Kidney (tissue), 13 donors: ENCODE measurements at regions not wholly inside any gene's neighbourhood (a gene's known extent, or its start where the extent isn't known, plus 50 kb on each side); places are given as distances from the start of the nearest gene placed in this dataset.

Experiments
- DNase-seq, 5 donors: peaks; one replicate each; pipeline ENCODE4 v3.0.0-alpha.2; 2013 to 2020
- FAIRE-seq: peaks from 2 replicates; lab custom pipeline; 2012; peaks lifted over from hg19 to GRCh38; lab: Jason Lieb, UNC
- H3K27ac ChIP-seq, 2 donors: one replicate each; pipeline ENCODE4 v1.7.0; 2013; ENCODE audit warnings: low read depth in 2 of 2, low read length in 2 of 2, inconsistent platforms in 1 of 2
- H3K27me3 ChIP-seq: one replicate; pipeline ENCODE4 v1.7.1; 2013; ENCODE audit warnings: low read length, inconsistent platforms; ENCODE audit not compliant: control insufficient read depth, insufficient read depth
- H3K36me3 ChIP-seq, 3 donors: one replicate each; pipeline versions ENCODE4 v1.7.0 to v1.7.1; 2013; ENCODE audit warnings: low read length in 3 of 3, control low read depth in 1 of 3, inconsistent platforms in 1 of 3; ENCODE audit not compliant: insufficient read depth in 3 of 3, control insufficient read depth in 2 of 3
- H3K4me1 ChIP-seq, 3 donors: one replicate each; pipeline versions ENCODE4 v1.7.0 to v1.7.1; 2013; ENCODE audit warnings: low read length in 3 of 3, inconsistent platforms in 1 of 3, low read depth in 1 of 3; ENCODE audit not compliant: control insufficient read depth in 2 of 3, insufficient read depth in 2 of 3
- H3K4me3 ChIP-seq, 3 donors: one replicate each; pipeline versions ENCODE4 v1.7.0 to v1.8.1; 2013; ENCODE audit warnings: low read length in 3 of 3, control low read depth in 1 of 3, inconsistent platforms in 1 of 3
- H3K9ac ChIP-seq, 3 donors: one replicate each; pipeline versions ENCODE4 v1.7.0 to v1.7.1; 2013; ENCODE audit warnings: low read length in 3 of 3, control low read depth in 1 of 3, inconsistent platforms in 1 of 3
- H3K9me3 ChIP-seq, 3 donors: one replicate each; pipeline versions ENCODE4 v1.7.0 to v1.7.1; 2013; ENCODE audit warnings: low read length in 3 of 3, control low read depth in 1 of 3, inconsistent platforms in 1 of 3; ENCODE audit not compliant: control insufficient read depth in 2 of 3, insufficient read depth in 1 of 3
- CTCF ChIP-seq: IDR thresholded peaks from 3 replicates; pipeline ENCODE4 v1.5.1; 2012; ENCODE audit warnings: mild to moderate bottlenecking, moderate library complexity, borderline replicate concordance; ENCODE audit not compliant: insufficient read depth; ENCODE audit errors: extremely low read depth
- intact Hi-C: fragments of 100-400 bp; cut with DNase I; formaldehyde crosslinking; loops from one replicate; pipeline ENCODE4 v1.11.1; 2022
- donor health status: control.
- donor health status: control.
- donor health status: control.
- donor health status: control.
- donor health status: control.
- donor health status: DM: yes; HTN: yes; CAD: no.
- donor health status: Normal renal cell carcinoma (clear cell type).

- no peak overlapping the region for H3K9ac ChIP-seq
- peak overlapping the region in 1 of 2 donors; percentile 37 for H3K27ac ChIP-seq
Measured at GRCh38 chr2:234427081-234428061, 69.5 kb downstream of the ARL4C start.

GRCh38 chr2:234426616-234427015 lies 70.3 kb downstream of the ARL4C start:
- peaks cover 0 to 3% (median 0%) of the 10 kb centered on the region in 3 donors for H3K4me1 ChIP-seq
- no peak for DNase-seq
- no peaks in the 10 kb centered on the region for H3K27me3 ChIP-seq
- no peaks in the 10 kb centered on the region for H3K36me3 ChIP-seq
- no peak for FAIRE-seq
- intact Hi-C loops, result no loop called here
- no peak overlapping the region for H3K4me3 ChIP-seq
- H3K9me3 ChIP-seq, result no peaks in the 10 kb centered on the region
- no peak overlapping the region for H3K9ac ChIP-seq
- H3K27ac ChIP-seq, result no peak overlapping the region
- TF ChIP-seq CTCF, result no peak

More at GRCh38 chr2:234427081-234428061, 69.5 kb downstream of the ARL4C start:
- no peaks in the 10 kb centered on the region for H3K9me3 ChIP-seq
- peaks cover 0 to 3% (median 0%) of the 10 kb centered on the region in 3 donors for H3K4me1 ChIP-seq
- no peaks in the 10 kb centered on the region for H3K36me3 ChIP-seq
- TF ChIP-seq CTCF, result no peak
- DNase-seq, result peak in 4 of 5 donors; percentile 49 to 85 (median 70)
- no peaks in the 10 kb centered on the region for H3K27me3 ChIP-seq
- FAIRE-seq, result no peak
- H3K4me3 ChIP-seq, result no peak overlapping the region
- intact Hi-C loops, result no loop called here

- no peak for TF ChIP-seq CTCF
- Histone ChIP-seq H3K9me3 (no peaks in the 10 kb centered on the region), H3K4me3 (no peak overlapping the region), H3K9ac (no peak overlapping the region), H3K27ac (no peak overlapping the region), H3K36me3 (no peaks in the 10 kb centered on the region), H3K27me3 (no peaks in the 10 kb centered on the region), H3K4me1 (peaks cover 0 to 3% (median 0%) of the 10 kb centered on the region in 3 donors)
- intact Hi-C loops, result no loop called here
- no peak for DNase-seq
- FAIRE-seq, result no peak
Measured at GRCh38 chr2:234425639-234426603, 71.0 kb downstream of the ARL4C start.
